CD4-positive, alpha-beta memory T cell (primary cell): ENCODE measurements at regions not wholly inside any gene's neighbourhood (a gene's known extent, or its start where the extent isn't known, plus 50 kb on each side); places are given as distances from the start of the nearest gene placed in this dataset.

Experiments used
- CTCF ChIA-PET: fragments of 350-600 bp; sonication (Branson Sonifier 250); formaldehyde crosslinking; loops from one replicate; lab custom pipeline; 2021; ENCODE audit warnings: inconsistent platforms; ENCODE audit not compliant: partially characterized antibody; lab: Charles Lee
- POLR2A ChIA-PET: fragments of 350-600 bp; sonication (Branson Sonifier 250); formaldehyde crosslinking; loops from one replicate; lab custom pipeline; 2021; ENCODE audit not compliant: partially characterized antibody; lab: Charles Lee
- DNase-seq, 5 donors: peaks; one replicate each; pipeline versions ENCODE4 v3.0.0 to v3.0.0-alpha.2; 2020 to 2022; ENCODE audit warnings: mixed read lengths in 1 of 5
- H3K27ac ChIP-seq: one replicate; pipeline ENCODE4 v1.7.0; 2013; ENCODE audit warnings: low read depth, low read length
- H3K27me3 ChIP-seq: 2 replicates; pipeline ENCODE4 v1.7.0; 2013; ENCODE audit warnings: mild to moderate bottlenecking, low read length, moderate library complexity; ENCODE audit not compliant: insufficient read depth
- H3K36me3 ChIP-seq: 2 replicates; pipeline ENCODE4 v1.7.0; 2013; ENCODE audit warnings: mild to moderate bottlenecking, low read length, moderate library complexity; ENCODE audit not compliant: insufficient read depth
- H3K4me1 ChIP-seq: 2 replicates; pipeline ENCODE4 v1.7.0; 2013; ENCODE audit warnings: mild to moderate bottlenecking, low read length, moderate library complexity; ENCODE audit not compliant: insufficient read depth
- H3K4me3 ChIP-seq, 2 donors: one replicate each; pipeline ENCODE4 v1.7.0; 2013; ENCODE audit warnings: low read length in 2 of 2, mild to moderate bottlenecking in 1 of 2
- H3K9me3 ChIP-seq, 2 donors: one replicate each; pipeline ENCODE4 v1.7.0; 2013; ENCODE audit warnings: low read length in 2 of 2, control low read depth in 1 of 2; ENCODE audit not compliant: control insufficient read depth in 1 of 2
- H3K27ac Mint-ChIP-seq, 7 donors: one replicate each; pipeline ENCODE4 v1.8.0; 2020 to 2021; ENCODE audit warnings: mixed read lengths in 7 of 7, mild to moderate bottlenecking in 6 of 7, inconsistent platforms in 3 of 7, moderate library complexity in 3 of 7
- H3K27me3 Mint-ChIP-seq, 2 donors: one replicate each; pipeline ENCODE4 v1.8.0; 2020 to 2021; ENCODE audit warnings: mixed read lengths in 2 of 2
- H3K36me3 Mint-ChIP-seq, 2 donors: one replicate each; pipeline ENCODE4 v1.8.0; 2020 to 2021; ENCODE audit warnings: mixed read lengths in 2 of 2, inconsistent platforms in 1 of 2, mild to moderate bottlenecking in 1 of 2
- H3K4me1 Mint-ChIP-seq, 4 donors: one replicate each; pipeline ENCODE4 v1.8.0; 2020 to 2021; ENCODE audit warnings: mixed read lengths in 4 of 4, mild to moderate bottlenecking in 1 of 4
- H3K4me3 Mint-ChIP-seq, 8 donors: one replicate each; pipeline ENCODE4 v1.8.0; 2020 to 2021; ENCODE audit warnings: mixed read lengths in 8 of 8, mild to moderate bottlenecking in 7 of 8, moderate library complexity in 6 of 8, inconsistent platforms in 3 of 8
- H3K9me3 Mint-ChIP-seq, 8 donors: one replicate each; pipeline ENCODE4 v1.8.0; 2020 to 2021; ENCODE audit warnings: mixed read lengths in 8 of 8, mild to moderate bottlenecking in 5 of 8, inconsistent platforms in 3 of 8, moderate library complexity in 1 of 8
- intact Hi-C: fragments of 100-400 bp; cut with micrococcal nuclease; formaldehyde crosslinking; loops from one replicate; pipeline ENCODE4 v1.15.1; 2023

DNA sequence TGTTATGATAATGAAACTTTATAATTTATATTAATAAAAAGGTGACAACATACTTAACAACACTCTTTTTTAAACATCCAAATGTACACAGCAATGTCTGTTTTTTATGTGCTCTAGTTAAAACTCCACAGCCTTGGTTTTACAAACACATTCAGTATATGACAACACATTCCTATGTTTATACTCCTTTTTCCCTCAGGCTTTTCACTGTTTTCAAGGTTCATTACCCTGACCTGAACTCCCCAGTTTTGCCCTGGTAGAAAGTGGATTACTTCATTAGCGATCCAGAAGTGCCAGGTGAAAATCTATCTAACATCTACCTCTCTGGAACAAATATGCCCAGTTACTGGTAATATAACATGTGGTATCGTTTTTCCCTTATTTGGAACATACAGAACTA is 340.2 kb upstream of the DDHD1 start:
- POLR2A ChIA-PET: no interaction called here
- no peaks in the 10 kb centered on the region for H3K4me1 Mint-ChIP-seq

DNA sequence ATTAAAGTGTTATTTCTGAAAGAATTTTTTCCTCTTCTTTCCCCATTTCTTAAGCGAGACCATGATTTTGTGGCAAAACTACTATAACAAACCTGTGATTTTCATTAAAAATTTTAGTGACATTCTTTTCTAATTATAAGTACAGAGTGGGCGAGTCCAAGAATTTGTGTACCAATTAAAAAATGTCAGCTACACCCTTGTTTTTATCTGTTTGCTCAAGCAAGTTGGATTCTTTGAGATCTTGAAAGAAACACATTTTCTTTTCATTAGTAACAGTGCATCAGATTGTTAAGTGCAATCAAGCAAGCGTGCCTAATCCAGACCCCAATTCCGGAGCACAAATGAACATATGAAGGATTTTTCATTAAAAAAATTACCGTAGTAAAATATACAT is 338.8 kb upstream of the DDHD1 start:
- Histone ChIP-seq H3K27me3 (no peaks in the 10 kb centered on the region), H3K27ac (no peak overlapping the region), H3K4me3 (no peak overlapping the region), H3K4me1 (no peaks in the 10 kb centered on the region), H3K36me3 (no peaks in the 10 kb centered on the region), H3K9me3 (no peaks in the 10 kb centered on the region)
- ChIA-PET CTCF (no interaction called here), POLR2A (no interaction called here)
- H3K4me1 Mint-ChIP-seq: no peaks in the 10 kb centered on the region
- H3K36me3 Mint-ChIP-seq: no peaks in the 10 kb centered on the region
- no peak overlapping the region for H3K27ac Mint-ChIP-seq
- peaks cover 0 to 11% (median 3%) of the 10 kb centered on the region in 8 donors for H3K9me3 Mint-ChIP-seq
- H3K4me3 Mint-ChIP-seq: no peak overlapping the region
- intact Hi-C loops: no loop called here
- no peak for DNase-seq
- peaks cover 0 to 2% of the 10 kb centered on the region in 2 donors for H3K27me3 Mint-ChIP-seq

More for the DNA sequence above, 340.2 kb upstream of the DDHD1 start:
- no peaks in the 10 kb centered on the region for H3K36me3 Mint-ChIP-seq
- no peak overlapping the region for H3K4me3 Mint-ChIP-seq
- no peak overlapping the region for H3K27ac Mint-ChIP-seq
- H3K27me3 Mint-ChIP-seq: peaks cover 0 to 2% of the 10 kb centered on the region in 2 donors
- CTCF ChIA-PET: no interaction called here
- no peaks in the 10 kb centered on the region for H3K36me3 ChIP-seq
- H3K4me1 ChIP-seq: no peaks in the 10 kb centered on the region
- H3K27ac ChIP-seq: no peak overlapping the region
- intact Hi-C loops: no loop called here
- H3K9me3 Mint-ChIP-seq: peaks cover 0 to 8% (median 3%) of the 10 kb centered on the region in 8 donors
- no peaks in the 10 kb centered on the region for H3K27me3 ChIP-seq
- no peak overlapping the region for H3K4me3 ChIP-seq
- H3K9me3 ChIP-seq: no peaks in the 10 kb centered on the region
- no peak for DNase-seq

DNA sequence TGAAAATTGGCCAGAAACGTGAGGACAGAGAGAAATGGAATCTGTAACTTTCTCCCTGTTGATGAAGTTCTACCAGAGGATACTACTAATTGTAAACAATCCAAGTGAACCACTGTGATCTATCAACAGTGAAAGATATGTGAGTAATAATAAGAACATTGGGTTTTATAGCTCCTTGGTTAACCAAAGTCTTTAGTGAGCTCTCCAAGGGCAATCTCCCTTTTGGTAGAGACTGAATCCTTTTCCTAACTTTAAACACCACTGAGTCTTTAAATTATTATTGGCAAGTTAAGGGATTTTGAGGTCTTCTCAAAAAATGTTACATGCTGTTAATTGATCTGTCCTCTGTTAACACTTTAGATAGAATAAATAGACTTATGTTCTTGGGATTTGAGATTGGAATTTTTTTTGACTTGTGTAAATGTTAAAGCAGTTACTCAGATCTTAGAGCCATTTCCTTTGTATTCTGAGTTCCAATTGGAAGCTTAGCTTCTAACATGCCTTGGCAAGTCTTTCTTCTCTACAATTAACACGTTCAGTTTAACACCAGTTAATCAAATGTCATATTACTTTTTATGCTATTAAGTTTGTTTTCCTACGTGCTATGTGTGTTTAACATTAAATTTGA is 338.2 kb upstream of the DDHD1 start:
- Mint-ChIP-seq H3K4me1 (no peaks in the 10 kb centered on the region), H3K9me3 (peaks cover 0 to 12% (median 3%) of the 10 kb centered on the region in 8 donors), H3K27me3 (no peaks in the 10 kb centered on the region), H3K4me3 (no peak overlapping the region), H3K27ac (no peak overlapping the region), H3K36me3 (no peaks in the 10 kb centered on the region)
- CTCF ChIA-PET: no interaction called here
- no peaks in the 10 kb centered on the region for H3K27me3 ChIP-seq
- H3K9me3 ChIP-seq: no peaks in the 10 kb centered on the region
- H3K4me3 ChIP-seq: no peak overlapping the region
- H3K4me1 ChIP-seq: no peaks in the 10 kb centered on the region
- intact Hi-C loops: no loop called here
- DNase-seq: no peak
- H3K36me3 ChIP-seq: no peaks in the 10 kb centered on the region
- no peak overlapping the region for H3K27ac ChIP-seq
- POLR2A ChIA-PET: no interaction called here

DNA sequence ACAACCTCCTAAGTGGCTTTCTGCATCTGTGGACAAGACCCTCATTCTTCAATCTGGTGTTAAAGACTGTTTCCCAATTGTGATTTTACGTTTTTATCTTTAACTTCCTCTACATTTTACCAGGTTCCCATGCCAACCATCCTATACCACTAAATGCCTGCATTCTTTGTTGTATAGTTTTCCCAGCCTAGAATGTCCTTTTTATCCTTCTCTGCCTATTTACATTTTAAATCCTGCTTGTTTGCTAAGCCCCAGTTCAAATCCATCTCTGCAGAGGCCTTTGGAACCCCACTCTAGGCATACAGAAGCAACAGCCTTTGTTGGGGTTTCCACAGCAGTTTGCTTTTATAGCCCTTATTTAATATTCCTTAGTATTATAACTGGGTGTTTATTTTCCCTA is 325.1 kb upstream of the DDHD1 start:
- DNase-seq: no peak
- Mint-ChIP-seq H3K27me3 (no peaks in the 10 kb centered on the region), H3K9me3 (peaks cover 0 to 33% (median 23%) of the 10 kb centered on the region in 8 donors), H3K27ac (no peak overlapping the region), H3K4me1 (no peaks in the 10 kb centered on the region), H3K36me3 (no peaks in the 10 kb centered on the region), H3K4me3 (no peak overlapping the region)
- ChIA-PET CTCF (no interaction called here), POLR2A (no interaction called here)
- Histone ChIP-seq H3K4me1 (no peaks in the 10 kb centered on the region), H3K4me3 (no peak overlapping the region), H3K27ac (no peak overlapping the region), H3K27me3 (no peaks in the 10 kb centered on the region), H3K9me3 (no peaks in the 10 kb centered on the region), H3K36me3 (no peaks in the 10 kb centered on the region)
- intact Hi-C loops: no loop called here

DNA sequence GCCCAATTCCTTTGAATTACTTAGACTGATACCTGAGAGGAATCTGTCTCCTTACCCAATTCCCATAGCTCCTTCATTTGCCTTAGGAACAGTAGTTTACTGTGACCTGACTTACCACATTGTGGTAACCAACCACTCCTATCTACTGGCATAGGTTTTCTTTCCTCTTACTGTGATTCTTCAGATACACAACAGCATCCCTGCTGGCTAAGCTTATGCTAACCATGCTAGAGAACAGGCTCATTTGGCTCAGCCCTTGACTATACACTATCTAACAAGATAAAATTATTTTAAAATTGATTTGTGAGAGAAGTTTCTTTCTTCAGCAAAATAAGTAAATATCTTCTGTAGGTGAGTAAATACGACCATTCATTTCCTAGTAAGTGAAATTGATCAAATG is 320.4 kb upstream of the DDHD1 start:
- H3K9me3 ChIP-seq: no peaks in the 10 kb centered on the region
- ChIA-PET POLR2A (no interaction called here), CTCF (no interaction called here)
- Mint-ChIP-seq H3K4me1 (no peaks in the 10 kb centered on the region), H3K4me3 (no peak overlapping the region), H3K9me3 (peaks cover 0 to 13% (median 3%) of the 10 kb centered on the region in 8 donors), H3K27ac (no peak overlapping the region), H3K36me3 (no peaks in the 10 kb centered on the region), H3K27me3 (no peaks in the 10 kb centered on the region)
- DNase-seq: no peak
- H3K36me3 ChIP-seq: no peaks in the 10 kb centered on the region
- no peaks in the 10 kb centered on the region for H3K4me1 ChIP-seq
- H3K27me3 ChIP-seq: no peaks in the 10 kb centered on the region
- H3K4me3 ChIP-seq: no peak overlapping the region
- intact Hi-C loops: no loop called here
- H3K27ac ChIP-seq: no peak overlapping the region

DNA sequence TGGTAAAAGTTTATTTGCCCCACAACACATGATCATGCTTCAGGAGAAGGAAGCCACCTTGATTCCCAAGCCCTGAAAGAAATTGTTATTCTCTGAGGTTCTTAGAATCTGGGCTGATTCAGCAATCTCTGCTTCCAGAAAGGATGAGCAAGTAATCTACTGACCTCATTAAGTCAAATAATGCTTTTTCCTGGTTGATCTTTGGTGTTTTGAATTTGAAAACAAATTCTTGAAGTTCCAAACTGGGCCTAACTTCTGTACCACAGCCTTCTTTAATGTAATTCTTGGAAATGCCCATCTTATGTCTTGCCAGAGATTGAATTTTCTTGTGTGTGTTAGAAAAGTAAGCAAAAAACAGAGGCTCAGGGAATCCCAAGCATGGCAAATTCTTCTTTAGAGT is 319.2 kb upstream of the DDHD1 start:
- H3K36me3 Mint-ChIP-seq: no peaks in the 10 kb centered on the region
- Histone ChIP-seq H3K36me3 (no peaks in the 10 kb centered on the region), H3K27ac (no peak overlapping the region), H3K9me3 (no peaks in the 10 kb centered on the region), H3K4me1 (no peaks in the 10 kb centered on the region), H3K27me3 (no peaks in the 10 kb centered on the region), H3K4me3 (no peak overlapping the region)
- H3K27ac Mint-ChIP-seq: no peak overlapping the region
- ChIA-PET POLR2A (no interaction called here), CTCF (no interaction called here)
- no peak for DNase-seq
- H3K27me3 Mint-ChIP-seq: no peaks in the 10 kb centered on the region
- peaks cover 0 to 3% (median 0%) of the 10 kb centered on the region in 8 donors for H3K9me3 Mint-ChIP-seq
- H3K4me1 Mint-ChIP-seq: no peaks in the 10 kb centered on the region
- intact Hi-C loops: no loop called here
- no peak overlapping the region for H3K4me3 Mint-ChIP-seq

DNA sequence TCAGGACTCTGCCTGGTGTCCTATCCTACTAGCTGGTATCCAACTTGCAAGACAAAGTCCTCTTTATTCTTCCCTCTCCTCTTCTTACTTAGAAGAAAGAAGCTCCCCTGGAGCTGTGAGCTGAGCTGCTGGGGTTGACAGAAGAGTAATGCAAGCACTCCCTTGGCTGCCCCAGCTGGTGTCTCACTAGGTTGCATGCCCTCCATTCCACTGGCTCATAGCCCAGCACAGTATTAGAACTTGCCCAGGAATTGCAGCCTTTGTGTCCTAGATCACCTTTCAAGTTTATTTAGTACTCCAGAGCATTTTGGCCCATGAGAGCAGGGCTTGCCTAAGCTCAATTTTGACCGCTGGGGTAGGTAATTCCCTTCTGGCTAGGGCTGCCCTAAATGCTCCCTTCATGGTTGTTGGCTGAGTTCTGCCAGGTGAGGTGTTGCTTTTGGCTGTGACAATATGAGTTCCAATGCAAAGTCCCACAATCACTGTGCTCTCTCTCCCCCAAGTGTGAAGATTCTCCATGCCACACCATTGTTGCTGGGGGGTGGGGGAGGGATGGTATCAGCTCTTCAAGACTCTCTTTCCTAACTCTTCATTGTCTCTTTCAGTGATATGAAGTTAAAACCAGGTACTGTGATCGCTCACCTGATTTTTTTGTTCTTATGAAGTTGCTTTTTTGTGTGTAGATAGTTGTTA is 317.4 kb upstream of the DDHD1 start:
- Mint-ChIP-seq H3K27me3 (no peaks in the 10 kb centered on the region), H3K36me3 (no peaks in the 10 kb centered on the region), H3K27ac (no peak overlapping the region), H3K9me3 (peaks cover 0 to 7% (median 0%) of the 10 kb centered on the region in 8 donors), H3K4me3 (no peak overlapping the region), H3K4me1 (no peaks in the 10 kb centered on the region)
- Histone ChIP-seq H3K27me3 (no peaks in the 10 kb centered on the region), H3K4me1 (no peaks in the 10 kb centered on the region), H3K9me3 (no peaks in the 10 kb centered on the region), H3K27ac (no peak overlapping the region), H3K4me3 (no peak overlapping the region), H3K36me3 (no peaks in the 10 kb centered on the region)
- POLR2A ChIA-PET: no interaction called here
- intact Hi-C loops: no loop called here
- DNase-seq: no peak
- CTCF ChIA-PET: no interaction called here
